Right atrium auricular region (tissue), 2 donors: ENCODE measurements at regions not wholly inside any gene's neighbourhood (a gene's known extent, or its start where the extent isn't known, plus 50 kb on each side); places are given as distances from the start of the nearest gene placed in this dataset.

Experiments used
- DNase-seq: peaks from one replicate; pipeline ENCODE4 v3.0.0-alpha.2; 2019; ENCODE audit warnings: low spot score
- H3K27ac ChIP-seq, 2 donors: fragments of 200-600 bp; sonication (generic); 1 replicate in 1 of 2; 2 replicates in 1 of 2; pipeline ENCODE4 v1.5.1; 2016 to 2019
- H3K27me3 ChIP-seq, 2 donors: fragments of 200-600 bp; sonication (generic); one replicate each; pipeline versions ENCODE4 v1.5.1 to v1.6.0; 2017 to 2019
- H3K36me3 ChIP-seq: fragments of 200-600 bp; sonication (generic); one replicate; pipeline ENCODE4 v1.5.1; 2016
- H3K4me1 ChIP-seq, 2 donors: fragments of 200-600 bp; sonication (generic); one replicate each; pipeline versions ENCODE4 v1.5.1 to v1.6.0; 2017 to 2019
- H3K4me3 ChIP-seq, 2 donors: fragments of 200-600 bp; sonication (generic); 1 replicate in 1 of 2; 2 replicates in 1 of 2; pipeline ENCODE4 v1.5.1; 2017 to 2019; ENCODE audit warnings: mild to moderate bottlenecking in 1 of 2, moderate library complexity in 1 of 2
- H3K9me3 ChIP-seq, 2 donors: fragments of 200-600 bp; sonication (generic); one replicate each; pipeline ENCODE4 v1.5.1; 2019
- CTCF ChIP-seq, 2 donors: fragments of 200-600 bp; sonication (generic); IDR thresholded peaks; one replicate each; pipeline ENCODE4 v1.5.1; 2019; ENCODE audit warnings: antibody characterized with exemption in 2 of 2

- H3K36me3 ChIP-seq = no peaks in the 10 kb centered on the region
- H3K9me3 ChIP-seq = no peaks in the 10 kb centered on the region
- no peaks in the 10 kb centered on the region for H3K27me3 ChIP-seq
- H3K27ac ChIP-seq = no peak overlapping the region
- no peak for DNase-seq
- H3K4me1 ChIP-seq = no peaks in the 10 kb centered on the region
- H3K4me3 ChIP-seq = no peak overlapping the region
- no peak for TF ChIP-seq CTCF (IDR thresholded peaks at IDR 0.05)
Observed at GRCh38 chr2:120635146-120635545, 100.5 kb upstream of the GLI2 start.

GRCh38 chr2:120637847-120638246 is 97.8 kb upstream of the GLI2 start:
- Histone ChIP-seq H3K36me3 (no peaks in the 10 kb centered on the region), H3K4me1 (no peaks in the 10 kb centered on the region), H3K4me3 (no peak overlapping the region), H3K27ac (no peak overlapping the region), H3K9me3 (no peaks in the 10 kb centered on the region), H3K27me3 (no peaks in the 10 kb centered on the region)
- DNase-seq = no peak
- TF ChIP-seq CTCF (IDR thresholded peaks at IDR 0.05) = no peak

DNA sequence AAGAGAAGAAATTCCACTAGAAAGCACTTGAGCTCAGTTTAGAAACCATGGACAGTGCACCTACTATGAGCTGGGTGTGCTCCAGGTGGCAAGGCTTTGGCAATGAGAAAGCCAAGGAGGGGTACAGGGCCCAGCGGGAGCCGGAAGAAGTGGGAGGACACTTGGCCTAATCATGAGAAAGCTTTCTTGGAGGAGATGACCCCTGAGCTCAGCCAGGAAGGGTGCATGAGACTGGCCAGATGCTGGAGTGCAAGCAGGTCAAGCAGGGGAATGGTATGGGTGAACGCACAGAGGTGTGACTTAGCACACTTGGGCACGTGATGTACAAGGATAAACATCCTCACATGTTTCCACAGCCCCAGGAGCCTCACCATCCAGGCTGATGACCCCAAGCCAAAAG is 97.2 kb upstream of the GLI2 start:
- TF ChIP-seq CTCF (IDR thresholded peaks at IDR 0.05) = no peak
- H3K27ac ChIP-seq = no peak overlapping the region
- H3K9me3 ChIP-seq = no peaks in the 10 kb centered on the region
- no peaks in the 10 kb centered on the region for H3K4me1 ChIP-seq
- H3K4me3 ChIP-seq = no peak overlapping the region
- no peaks in the 10 kb centered on the region for H3K27me3 ChIP-seq
- no peaks in the 10 kb centered on the region for H3K36me3 ChIP-seq
- DNase-seq = no peak

GRCh38 chr2:120641366-120641771 is 94.3 kb upstream of the GLI2 start:
- Histone ChIP-seq H3K9me3 (no peaks in the 10 kb centered on the region), H3K27me3 (no peaks in the 10 kb centered on the region), H3K4me3 (no peak overlapping the region), H3K27ac (no peak overlapping the region), H3K4me1 (no peaks in the 10 kb centered on the region), H3K36me3 (no peaks in the 10 kb centered on the region)
- no peak for TF ChIP-seq CTCF (IDR thresholded peaks at IDR 0.05)
- DNase-seq = no peak

DNA sequence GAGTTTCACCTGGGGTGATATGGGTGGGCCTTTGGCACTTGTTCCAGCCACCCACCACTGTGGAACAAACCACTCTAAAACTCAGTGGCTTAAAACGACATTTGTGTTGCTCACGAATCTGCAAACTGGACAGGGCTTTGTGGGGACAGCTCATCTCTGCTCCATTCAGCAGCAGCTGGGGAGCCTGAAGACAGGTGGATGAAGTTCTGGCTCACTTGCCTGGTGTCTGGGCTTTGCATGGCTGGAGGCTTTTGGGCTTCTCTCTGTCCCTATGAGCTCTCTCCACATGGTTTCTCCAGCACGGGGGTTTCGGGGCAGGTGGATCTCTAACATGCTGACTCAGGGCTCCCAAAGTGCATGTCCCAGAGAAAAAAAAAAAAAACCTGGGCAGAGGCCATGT is 93.0 kb upstream of the GLI2 start:
- Histone ChIP-seq H3K27me3 (no peaks in the 10 kb centered on the region), H3K9me3 (no peaks in the 10 kb centered on the region), H3K4me3 (no peak overlapping the region), H3K4me1 (no peaks in the 10 kb centered on the region), H3K27ac (no peak overlapping the region), H3K36me3 (no peaks in the 10 kb centered on the region)
- TF ChIP-seq CTCF (IDR thresholded peaks at IDR 0.05) = no peak
- peak; percentile 30 for DNase-seq

GRCh38 chr2:120646994-120647393 is 88.7 kb upstream of the GLI2 start:
- Histone ChIP-seq H3K9me3 (peaks cover 0 to 28% of the 10 kb centered on the region in 2 donors), H3K27me3 (no peaks in the 10 kb centered on the region), H3K4me3 (no peak overlapping the region), H3K27ac (no peak overlapping the region), H3K36me3 (no peaks in the 10 kb centered on the region), H3K4me1 (no peaks in the 10 kb centered on the region)
- TF ChIP-seq CTCF (IDR thresholded peaks at IDR 0.05) = no peak
- DNase-seq = no peak
